Choroid plexus epithelial cell (primary cell): ENCODE measurements at regions not wholly inside any gene's neighbourhood (a gene's known extent, or its start where the extent isn't known, plus 50 kb on each side); places are given as distances from the start of the nearest gene placed in this dataset.
A peak's percentile ranks its signal among the peaks of the same experiment; 100 is the strongest.

ENCODE experiments used
- DNase-seq: peaks from one replicate; pipeline ENCODE4 v3.0.0-alpha.2; 2010; ENCODE audit warnings: low read depth
- H3K4me3 ChIP-seq: 2 replicates; pipeline ENCODE4 v1.5.1; 2011; ENCODE audit warnings: low read depth, mild to moderate bottlenecking, control low read depth, low read length, moderate library complexity
- TF ChIP-seq, protein P1 (sequence below): conservative IDR thresholded peaks from 2 replicates; pipeline ENCODE4 v1.5.1; 2011; ENCODE audit warnings: low read depth, mild to moderate bottlenecking, control low read depth, inconsistent platforms, low read length, moderate library complexity

DNA sequence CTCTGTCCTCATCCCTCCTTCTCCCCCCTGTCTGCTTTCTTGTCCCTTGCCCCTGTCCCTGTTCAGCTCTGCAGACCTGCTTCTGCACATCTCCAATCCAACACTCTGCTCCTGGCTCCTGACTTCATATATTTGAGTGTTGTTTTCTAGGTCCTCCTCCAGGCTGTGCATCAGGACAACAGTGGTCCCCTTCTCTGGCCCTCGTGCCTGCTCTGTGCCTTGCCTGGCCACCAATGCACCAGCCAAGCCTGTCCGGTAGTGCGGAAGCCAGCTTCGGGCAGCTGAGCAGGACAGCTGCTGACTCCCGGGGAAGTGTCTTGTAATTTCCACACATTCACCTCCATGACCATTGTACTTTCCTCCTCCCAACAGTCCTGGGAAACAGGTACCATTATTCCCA, 203.4 kb upstream of the RAB4A start:
- H3K4me3 ChIP-seq: no peak overlapping the region
- TF ChIP-seq, protein P1, sequence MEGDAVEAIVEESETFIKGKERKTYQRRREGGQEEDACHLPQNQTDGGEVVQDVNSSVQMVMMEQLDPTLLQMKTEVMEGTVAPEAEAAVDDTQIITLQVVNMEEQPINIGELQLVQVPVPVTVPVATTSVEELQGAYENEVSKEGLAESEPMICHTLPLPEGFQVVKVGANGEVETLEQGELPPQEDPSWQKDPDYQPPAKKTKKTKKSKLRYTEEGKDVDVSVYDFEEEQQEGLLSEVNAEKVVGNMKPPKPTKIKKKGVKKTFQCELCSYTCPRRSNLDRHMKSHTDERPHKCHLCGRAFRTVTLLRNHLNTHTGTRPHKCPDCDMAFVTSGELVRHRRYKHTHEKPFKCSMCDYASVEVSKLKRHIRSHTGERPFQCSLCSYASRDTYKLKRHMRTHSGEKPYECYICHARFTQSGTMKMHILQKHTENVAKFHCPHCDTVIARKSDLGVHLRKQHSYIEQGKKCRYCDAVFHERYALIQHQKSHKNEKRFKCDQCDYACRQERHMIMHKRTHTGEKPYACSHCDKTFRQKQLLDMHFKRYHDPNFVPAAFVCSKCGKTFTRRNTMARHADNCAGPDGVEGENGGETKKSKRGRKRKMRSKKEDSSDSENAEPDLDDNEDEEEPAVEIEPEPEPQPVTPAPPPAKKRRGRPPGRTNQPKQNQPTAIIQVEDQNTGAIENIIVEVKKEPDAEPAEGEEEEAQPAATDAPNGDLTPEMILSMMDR: no peak
- DNase-seq: no peak

DNA sequence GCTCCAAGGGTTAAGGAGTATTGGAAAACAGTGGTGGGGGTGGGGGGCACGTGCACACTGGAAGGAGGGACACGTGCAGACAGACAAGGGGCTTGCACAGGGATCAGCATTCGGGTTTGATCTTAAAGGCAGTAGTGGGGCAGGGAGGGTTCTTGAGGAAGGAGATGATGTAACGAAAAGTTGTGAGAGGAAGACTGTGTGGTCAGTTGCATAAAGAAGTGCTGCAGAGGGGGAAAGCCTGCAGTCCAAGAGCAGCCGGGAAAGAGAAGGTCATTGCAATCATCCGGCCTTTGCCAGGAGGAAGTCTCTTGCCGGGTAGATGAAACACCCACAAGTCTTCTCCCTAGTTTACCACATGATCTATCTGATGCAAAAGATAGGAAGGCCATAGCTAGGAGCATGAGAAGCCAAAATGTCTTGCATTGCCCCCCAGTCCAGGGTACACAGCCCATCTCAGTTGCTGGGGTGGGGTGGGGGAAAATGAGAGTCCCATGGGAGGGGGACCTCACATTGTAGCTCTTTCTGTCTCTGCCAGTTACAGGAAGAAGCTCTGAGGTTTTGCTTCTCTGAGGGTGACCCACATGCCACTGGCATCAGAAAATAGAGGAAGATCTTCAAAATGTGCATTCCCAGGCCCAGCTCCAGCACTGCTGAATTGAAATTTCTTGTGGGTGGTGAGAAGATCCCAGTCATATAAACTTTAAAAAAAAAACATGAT, 202.5 kb upstream of the RAB4A start:
- H3K4me3 ChIP-seq: no peak overlapping the region
- TF ChIP-seq, protein P1: no peak
- peak; percentile 65 for DNase-seq

DNA sequence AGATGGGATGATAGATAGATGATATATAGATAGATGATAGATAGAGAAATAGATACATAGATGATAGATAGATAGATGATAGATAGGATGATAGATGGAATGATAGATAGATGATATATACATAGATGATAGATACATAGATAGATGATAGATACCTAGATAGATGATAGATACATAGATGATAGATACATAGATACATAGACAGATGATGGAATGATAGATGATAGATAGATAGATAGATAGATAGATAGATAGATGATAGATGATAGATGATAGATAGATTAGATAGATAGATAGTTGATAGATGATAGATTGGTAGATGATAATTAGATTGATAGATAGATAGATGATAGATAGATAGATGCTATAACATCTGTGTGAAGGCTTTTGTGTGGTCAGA, 201.7 kb upstream of the RAB4A start:
- TF ChIP-seq, protein P1: no peak

DNA sequence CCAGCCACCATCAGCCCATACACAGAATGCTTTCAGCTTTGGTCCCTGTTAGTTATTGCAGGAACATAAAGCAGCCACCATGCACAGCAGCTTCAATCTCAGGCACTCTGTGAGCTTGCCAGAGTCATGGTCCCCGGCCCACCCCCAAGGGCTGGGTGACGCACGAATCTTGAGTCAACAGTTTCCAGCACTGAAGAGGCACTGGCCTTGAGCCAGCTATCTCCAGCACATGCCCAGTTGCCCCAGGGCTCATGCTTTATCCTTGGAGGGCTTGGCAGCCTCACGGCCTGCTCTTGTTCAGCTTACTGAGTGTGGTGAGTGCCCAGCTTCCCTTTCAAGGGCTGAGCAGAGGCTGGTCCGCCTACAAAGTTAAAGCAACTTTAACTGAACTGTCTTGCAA, 200.7 kb upstream of the RAB4A start:
- no peak overlapping the region for H3K4me3 ChIP-seq
- DNase-seq: peak; percentile 32
- TF ChIP-seq, protein P1: no peak

More for the DNA sequence above, 201.7 kb upstream of the RAB4A start:
- DNase-seq: no peak
- no peak overlapping the region for H3K4me3 ChIP-seq

DNA sequence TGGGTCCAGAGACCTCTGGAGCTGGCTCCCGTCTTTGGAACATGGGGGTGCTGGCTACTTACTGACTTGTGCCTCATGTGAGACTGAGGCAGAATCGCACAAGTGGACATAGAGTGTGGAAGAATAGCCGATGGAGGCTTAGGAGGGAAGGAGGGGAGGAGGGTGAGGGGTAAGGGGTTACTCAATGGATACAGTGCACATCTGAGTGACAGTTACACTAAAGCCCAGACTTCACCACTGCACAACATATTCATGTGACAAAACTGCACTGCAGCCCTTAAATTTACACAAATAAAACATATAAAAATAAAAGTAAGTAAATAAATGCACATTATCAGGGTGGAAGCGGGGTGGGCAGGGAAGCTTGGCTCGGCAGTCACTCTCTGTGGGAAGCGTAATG, 197.7 kb upstream of the RAB4A start:
- DNase-seq: no peak
- TF ChIP-seq, protein P1: no peak
- H3K4me3 ChIP-seq: no peak overlapping the region

DNA sequence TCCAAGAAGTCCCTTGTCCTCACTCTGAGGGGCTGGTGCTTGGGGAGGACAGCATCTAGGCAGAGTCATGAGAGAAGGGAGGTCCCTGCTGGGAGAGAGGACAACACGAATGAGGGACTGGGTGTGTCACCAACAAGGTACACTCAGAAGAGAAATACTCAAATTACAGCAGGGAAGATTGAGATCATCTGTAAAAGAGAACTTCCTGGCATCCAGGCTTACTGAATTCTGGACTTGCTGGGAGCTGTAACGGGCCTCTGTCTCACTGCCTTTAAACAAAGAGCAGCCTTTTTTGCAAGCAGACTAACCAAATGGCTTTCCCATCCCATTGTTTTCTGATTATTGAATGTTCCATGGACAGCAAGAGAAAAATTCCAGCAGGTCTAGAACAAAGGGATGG, 195.7 kb upstream of the RAB4A start:
- no peak overlapping the region for H3K4me3 ChIP-seq
- TF ChIP-seq, protein P1: no peak
- DNase-seq: no peak

DNA sequence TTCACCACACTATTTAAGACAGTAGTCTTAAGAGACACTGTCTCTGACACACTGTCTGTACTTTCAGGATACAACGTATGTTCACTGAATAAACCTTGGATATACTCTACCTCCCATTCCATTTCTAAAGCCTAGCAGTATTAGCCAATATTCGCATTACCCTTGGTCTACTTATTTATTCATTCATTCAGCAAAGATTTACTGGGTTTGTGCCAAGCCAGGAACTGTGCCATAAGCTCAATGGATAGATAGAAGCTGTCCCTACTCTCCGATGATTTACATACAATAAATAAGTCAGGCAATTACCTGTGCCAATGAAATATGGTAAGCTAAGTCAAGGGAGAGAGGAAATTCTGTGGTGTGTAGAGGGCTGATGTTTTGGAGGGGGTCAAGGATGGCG, 195.2 kb upstream of the RAB4A start:
- H3K4me3 ChIP-seq: no peak overlapping the region
- DNase-seq: no peak
- TF ChIP-seq, protein P1: no peak
